ENCODE measurements at regions not wholly inside any gene's neighbourhood (a gene's known extent, or its start where the extent isn't known, plus 50 kb on each side); places are given as distances from the start of the nearest gene placed in this dataset.
"Not testable (repeated sequence)": the region's sequence is repeated elsewhere in the genome, so short reads cannot be mapped to it uniquely, and the experiment has no call there.

GRCh38 chr4:114442856-114443255 is 155.8 kb upstream of the UGT8 start:
- no peak for DNase-seq
- no peak overlapping the region for H3K27ac ChIP-seq
- H3K4me3 ChIP-seq (ENCODE audit: low read depth, low read length) = no peak overlapping the region
- no peaks in the 10 kb centered on the region for H3K9me3 ChIP-seq (ENCODE audit: severe bottlenecking)
- no peaks in the 10 kb centered on the region for H3K27me3 ChIP-seq (ENCODE audit: insufficient read depth, low read depth, severe bottlenecking)
- no peaks in the 10 kb centered on the region for H3K36me3 ChIP-seq
- TF ChIP-seq CTCF (IDR thresholded peaks at IDR 0.05; ENCODE audit: low read depth, low read length) = no peak

DNA sequence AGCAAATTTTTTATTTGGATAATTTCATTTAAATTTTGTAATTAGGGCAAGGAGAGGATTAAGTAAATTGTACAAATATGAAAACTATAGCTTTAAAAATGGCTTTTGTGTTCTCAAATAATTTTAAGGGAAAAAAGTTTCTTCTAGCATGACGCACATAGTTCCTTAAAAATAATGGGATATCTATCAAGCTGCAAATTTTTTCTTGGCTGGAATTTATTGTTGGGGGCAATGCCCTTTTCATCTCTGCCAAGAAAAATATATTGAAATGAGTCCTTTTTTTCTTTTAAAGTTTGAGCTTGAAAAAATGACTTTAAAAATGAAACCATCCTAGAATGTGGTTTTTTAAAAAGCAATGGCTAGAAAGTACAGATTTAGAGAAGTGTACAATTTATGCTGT is 154.4 kb upstream of the UGT8 start:
- H3K27ac ChIP-seq = no peak overlapping the region
- no peaks in the 10 kb centered on the region for H3K27me3 ChIP-seq (ENCODE audit: insufficient read depth, low read depth, severe bottlenecking)
- no peak for TF ChIP-seq CTCF (IDR thresholded peaks at IDR 0.05; ENCODE audit: low read depth, low read length)
- no peaks in the 10 kb centered on the region for H3K9me3 ChIP-seq (ENCODE audit: severe bottlenecking)
- H3K4me3 ChIP-seq (ENCODE audit: low read depth, low read length) = no peak overlapping the region
- no peak for DNase-seq
- H3K36me3 ChIP-seq = no peaks in the 10 kb centered on the region

DNA sequence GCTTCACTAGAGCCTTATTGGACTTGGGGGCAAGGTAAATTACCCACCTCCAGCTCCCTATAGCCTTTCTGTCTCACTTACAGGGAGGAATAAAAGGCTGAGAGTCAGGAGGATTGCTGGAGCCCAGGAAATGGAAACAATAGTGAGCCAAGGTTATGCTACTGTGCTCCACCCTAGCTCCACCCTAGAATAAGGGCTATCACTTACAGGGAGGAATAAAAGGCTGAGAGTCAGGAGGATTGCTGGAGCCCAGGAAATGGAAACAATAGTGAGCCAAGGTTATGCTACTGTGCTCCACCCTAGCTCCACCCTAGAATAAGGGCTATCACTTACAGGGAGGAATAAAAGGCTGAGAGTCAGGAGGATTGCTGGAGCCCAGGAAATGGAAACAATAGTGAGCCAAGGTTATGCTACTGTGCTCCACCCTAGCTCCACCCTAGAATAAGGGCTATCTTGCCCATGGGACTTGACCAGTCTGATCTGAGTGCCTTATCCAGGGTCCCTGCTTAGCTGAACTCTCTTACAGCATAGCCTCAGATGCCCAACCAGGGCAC is 150.6 kb upstream of the UGT8 start:
- not testable (repeated sequence) for H3K9me3 ChIP-seq (ENCODE audit: severe bottlenecking); H3K4me3 ChIP-seq (ENCODE audit: low read depth, low read length); H3K27ac ChIP-seq; H3K27me3 ChIP-seq (ENCODE audit: insufficient read depth, low read depth, severe bottlenecking); H3K36me3 ChIP-seq; DNase-seq

GRCh38 chr4:114458728-114459127 is 139.9 kb upstream of the UGT8 start:
- no peak for TF ChIP-seq CTCF (IDR thresholded peaks at IDR 0.05; ENCODE audit: low read depth, low read length)
- Histone ChIP-seq H3K36me3 (no peaks in the 10 kb centered on the region), H3K4me3 (ENCODE audit: low read depth, low read length) (no peak overlapping the region), H3K27ac (no peak overlapping the region), H3K9me3 (ENCODE audit: severe bottlenecking) (no peaks in the 10 kb centered on the region), H3K27me3 (ENCODE audit: insufficient read depth, low read depth, severe bottlenecking) (no peaks in the 10 kb centered on the region)
- no peak for DNase-seq

- H3K27me3 ChIP-seq (ENCODE audit: insufficient read depth, low read depth, severe bottlenecking) = no peaks in the 10 kb centered on the region
- DNase-seq = no peak
- TF ChIP-seq CTCF (IDR thresholded peaks at IDR 0.05; ENCODE audit: low read depth, low read length) = no peak
- no peaks in the 10 kb centered on the region for H3K36me3 ChIP-seq
- H3K4me3 ChIP-seq (ENCODE audit: low read depth, low read length) = no peak overlapping the region
- no peak overlapping the region for H3K27ac ChIP-seq
- H3K9me3 ChIP-seq (ENCODE audit: severe bottlenecking) = no peaks in the 10 kb centered on the region
Observed at GRCh38 chr4:114464726-114465272, 133.8 kb upstream of the UGT8 start.

DNA sequence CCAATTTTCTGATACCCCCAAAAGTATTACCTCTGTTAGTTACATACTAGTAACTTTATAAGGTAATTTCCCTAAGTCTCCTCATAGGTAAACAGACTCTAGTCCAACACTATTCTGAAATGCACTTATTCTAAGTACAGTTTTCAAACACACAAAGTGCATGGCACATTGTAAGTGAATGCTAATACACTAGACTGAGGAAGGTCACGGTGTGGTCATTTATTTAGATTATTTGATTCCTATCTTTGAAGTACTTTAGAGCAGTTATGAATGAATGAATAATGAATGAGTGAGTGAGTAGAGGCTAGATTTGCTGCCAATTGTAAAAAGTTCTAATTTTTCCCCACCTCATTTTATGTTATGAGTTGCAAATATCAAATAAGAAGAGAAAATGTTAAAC is 132.8 kb upstream of the UGT8 start:
- Histone ChIP-seq H3K27ac (no peak overlapping the region), H3K9me3 (ENCODE audit: severe bottlenecking) (no peaks in the 10 kb centered on the region), H3K4me3 (ENCODE audit: low read depth, low read length) (no peak overlapping the region), H3K36me3 (no peaks in the 10 kb centered on the region), H3K27me3 (ENCODE audit: insufficient read depth, low read depth, severe bottlenecking) (no peaks in the 10 kb centered on the region)
- TF ChIP-seq CTCF (IDR thresholded peaks at IDR 0.05; ENCODE audit: low read depth, low read length) = no peak
- no peak for DNase-seq

Measured in WERI-Rb-1 (cell line).